ENCODE measurements at regions not wholly inside any gene's neighbourhood (a gene's known extent, or its start where the extent isn't known, plus 50 kb on each side); places are given as distances from the start of the nearest gene placed in this dataset.

DNA sequence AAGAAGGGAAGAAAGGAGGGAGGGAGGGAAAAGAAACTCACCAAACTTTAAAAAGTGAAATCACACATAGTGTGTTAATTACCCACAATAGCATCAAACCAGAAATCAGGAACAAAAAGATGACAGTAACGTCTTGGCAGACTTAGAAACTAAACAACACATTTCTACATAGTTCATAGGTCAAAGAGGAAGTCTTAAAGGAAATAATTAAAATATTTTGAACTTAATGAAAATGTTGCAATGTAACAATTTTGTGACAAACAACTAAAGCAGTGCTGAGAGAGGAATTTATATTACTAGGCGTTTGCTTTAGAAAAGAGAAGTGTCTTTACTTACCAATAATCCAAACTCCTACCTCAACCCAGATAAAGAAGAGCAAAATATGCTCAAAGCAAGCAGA lies 505.0 kb upstream of the ID2 start:
- TF ChIP-seq, protein P1, sequence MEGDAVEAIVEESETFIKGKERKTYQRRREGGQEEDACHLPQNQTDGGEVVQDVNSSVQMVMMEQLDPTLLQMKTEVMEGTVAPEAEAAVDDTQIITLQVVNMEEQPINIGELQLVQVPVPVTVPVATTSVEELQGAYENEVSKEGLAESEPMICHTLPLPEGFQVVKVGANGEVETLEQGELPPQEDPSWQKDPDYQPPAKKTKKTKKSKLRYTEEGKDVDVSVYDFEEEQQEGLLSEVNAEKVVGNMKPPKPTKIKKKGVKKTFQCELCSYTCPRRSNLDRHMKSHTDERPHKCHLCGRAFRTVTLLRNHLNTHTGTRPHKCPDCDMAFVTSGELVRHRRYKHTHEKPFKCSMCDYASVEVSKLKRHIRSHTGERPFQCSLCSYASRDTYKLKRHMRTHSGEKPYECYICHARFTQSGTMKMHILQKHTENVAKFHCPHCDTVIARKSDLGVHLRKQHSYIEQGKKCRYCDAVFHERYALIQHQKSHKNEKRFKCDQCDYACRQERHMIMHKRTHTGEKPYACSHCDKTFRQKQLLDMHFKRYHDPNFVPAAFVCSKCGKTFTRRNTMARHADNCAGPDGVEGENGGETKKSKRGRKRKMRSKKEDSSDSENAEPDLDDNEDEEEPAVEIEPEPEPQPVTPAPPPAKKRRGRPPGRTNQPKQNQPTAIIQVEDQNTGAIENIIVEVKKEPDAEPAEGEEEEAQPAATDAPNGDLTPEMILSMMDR (IDR thresholded peaks at IDR 0.05; ENCODE audit: low read depth, low read length, poor library complexity, severe bottlenecking) = no peak
- no peak for TF ChIP-seq EZH2phosphoT487 (IDR thresholded peaks at IDR 0.05; ENCODE audit: borderline replicate concordance, low read length)

All from DOHH2 (cell line).